ENCODE measurements at regions not wholly inside any gene's neighbourhood (a gene's known extent, or its start where the extent isn't known, plus 50 kb on each side); places are given as distances from the start of the nearest gene placed in this dataset.

DNA sequence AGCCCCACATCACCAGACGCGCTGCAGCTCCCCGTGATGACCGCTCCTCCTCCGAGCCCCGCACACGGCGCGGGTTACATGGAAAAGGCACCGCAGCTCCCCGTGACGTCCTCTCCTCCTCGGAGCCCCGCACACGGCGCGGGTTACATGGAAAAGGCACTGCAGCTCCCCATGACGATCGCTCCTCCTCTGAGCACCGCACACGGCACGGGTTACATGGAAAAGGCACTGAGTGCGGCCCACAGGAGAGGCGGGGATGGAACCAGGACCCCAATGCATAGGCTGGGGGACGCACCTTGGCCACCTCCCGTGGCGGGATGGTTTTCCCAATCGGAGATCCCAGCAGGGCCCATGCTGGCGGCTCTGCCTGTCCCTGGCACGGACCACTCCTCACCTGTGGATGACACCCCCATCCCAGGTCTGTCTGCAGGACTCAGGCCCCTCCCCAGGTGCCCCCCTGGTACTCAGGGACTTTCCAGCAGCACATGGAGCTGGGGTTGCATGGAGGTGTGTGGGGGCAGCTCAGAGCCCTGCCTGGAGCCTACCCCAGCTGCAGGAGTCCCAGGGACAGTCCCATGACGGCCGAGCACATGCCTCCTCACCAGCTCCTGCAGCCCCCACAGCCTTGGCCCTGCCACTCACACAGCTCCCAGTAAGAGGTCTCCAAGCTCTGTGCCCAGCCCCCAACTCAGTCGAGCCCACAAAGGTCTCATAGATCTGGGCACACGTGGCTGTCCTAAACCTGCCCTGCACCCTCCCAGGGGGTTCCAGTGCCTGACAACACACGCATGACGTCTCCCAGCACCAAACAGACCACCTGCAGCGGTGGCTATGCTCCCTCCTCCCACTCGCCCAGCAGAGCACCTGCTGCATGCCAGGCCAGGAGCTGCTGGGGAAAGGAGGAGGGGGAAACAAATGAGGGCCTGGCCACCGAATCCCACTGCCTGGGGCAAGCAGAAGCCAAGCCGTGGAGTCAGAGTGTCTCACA lies 166.6 kb downstream of the BRD1 start:
- TF ChIP-seq, protein P1, sequence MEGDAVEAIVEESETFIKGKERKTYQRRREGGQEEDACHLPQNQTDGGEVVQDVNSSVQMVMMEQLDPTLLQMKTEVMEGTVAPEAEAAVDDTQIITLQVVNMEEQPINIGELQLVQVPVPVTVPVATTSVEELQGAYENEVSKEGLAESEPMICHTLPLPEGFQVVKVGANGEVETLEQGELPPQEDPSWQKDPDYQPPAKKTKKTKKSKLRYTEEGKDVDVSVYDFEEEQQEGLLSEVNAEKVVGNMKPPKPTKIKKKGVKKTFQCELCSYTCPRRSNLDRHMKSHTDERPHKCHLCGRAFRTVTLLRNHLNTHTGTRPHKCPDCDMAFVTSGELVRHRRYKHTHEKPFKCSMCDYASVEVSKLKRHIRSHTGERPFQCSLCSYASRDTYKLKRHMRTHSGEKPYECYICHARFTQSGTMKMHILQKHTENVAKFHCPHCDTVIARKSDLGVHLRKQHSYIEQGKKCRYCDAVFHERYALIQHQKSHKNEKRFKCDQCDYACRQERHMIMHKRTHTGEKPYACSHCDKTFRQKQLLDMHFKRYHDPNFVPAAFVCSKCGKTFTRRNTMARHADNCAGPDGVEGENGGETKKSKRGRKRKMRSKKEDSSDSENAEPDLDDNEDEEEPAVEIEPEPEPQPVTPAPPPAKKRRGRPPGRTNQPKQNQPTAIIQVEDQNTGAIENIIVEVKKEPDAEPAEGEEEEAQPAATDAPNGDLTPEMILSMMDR (IDR thresholded peaks at IDR 0.05; ENCODE audit: borderline replicate concordance, insufficient read depth, low read depth, low read length): no peak
- no peak overlapping the region for H3K4me3 ChIP-seq (ENCODE audit: low read depth, low read length)

GRCh38 chr22:49660321-49660720 lies 167.4 kb downstream of the BRD1 start:
- TF ChIP-seq, protein P1 (IDR thresholded peaks at IDR 0.05; ENCODE audit: borderline replicate concordance, insufficient read depth, low read depth, low read length): no peak
- no peak overlapping the region for H3K4me3 ChIP-seq (ENCODE audit: low read depth, low read length)

DNA sequence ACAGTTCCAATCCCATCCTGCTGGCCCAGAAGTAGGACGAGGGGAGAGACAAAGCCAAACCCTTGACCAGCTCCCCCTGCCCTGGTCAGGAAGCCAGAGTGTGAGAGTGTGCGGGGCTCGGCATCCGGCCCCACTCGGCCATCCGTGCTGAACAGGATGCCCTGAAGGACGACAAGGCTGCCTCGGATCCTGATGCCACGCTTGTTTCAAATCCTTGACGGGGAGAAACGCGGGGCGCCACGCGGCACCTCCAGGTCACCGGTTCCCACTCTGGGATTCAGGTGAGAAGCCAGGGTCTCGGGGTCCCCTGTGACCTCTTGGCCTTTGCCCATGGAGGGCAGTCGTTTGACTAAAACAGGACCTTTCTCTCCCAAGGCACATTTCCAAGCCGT lies 167.8 kb downstream of the BRD1 start:
- TF ChIP-seq, protein P1 (IDR thresholded peaks at IDR 0.05; ENCODE audit: borderline replicate concordance, insufficient read depth, low read depth, low read length): no peak
- no peak overlapping the region for H3K4me3 ChIP-seq (ENCODE audit: low read depth, low read length)

DNA sequence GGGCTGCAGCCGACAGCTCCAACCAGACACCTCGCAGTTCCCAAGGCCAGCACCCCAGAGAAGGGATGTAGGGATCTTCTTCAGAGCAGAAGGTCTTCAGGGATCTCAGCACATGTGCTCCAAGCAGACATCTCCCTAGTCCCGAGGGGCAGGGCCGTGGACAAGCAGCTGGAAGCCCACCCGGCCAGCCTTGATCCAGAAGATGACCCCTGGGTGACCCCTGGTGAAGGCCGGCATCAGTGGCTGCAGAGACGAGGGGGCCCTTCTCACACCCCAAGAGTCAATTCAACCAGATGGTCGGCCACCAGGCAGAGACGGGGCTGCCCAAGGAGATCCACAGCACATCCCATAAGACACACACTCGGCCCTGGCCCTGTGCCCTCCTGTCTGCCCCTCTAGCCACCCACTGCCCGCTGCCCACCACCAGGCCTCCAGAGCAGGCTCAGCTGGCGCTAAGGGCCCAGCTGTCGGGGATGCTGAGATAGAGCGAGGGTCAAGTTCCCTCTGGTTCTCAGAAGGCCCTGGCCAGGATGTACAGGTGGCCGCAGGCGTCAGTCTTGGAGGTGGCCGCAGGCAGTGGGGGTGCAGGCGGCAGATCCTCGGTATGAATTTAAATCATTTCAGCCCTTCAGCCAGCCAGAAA lies 168.3 kb downstream of the BRD1 start:
- H3K4me3 ChIP-seq (ENCODE audit: low read depth, low read length): no peak overlapping the region
- TF ChIP-seq, protein P1 (IDR thresholded peaks at IDR 0.05; ENCODE audit: borderline replicate concordance, insufficient read depth, low read depth, low read length): no peak

- TF ChIP-seq, protein P1 (IDR thresholded peaks at IDR 0.05; ENCODE audit: borderline replicate concordance, insufficient read depth, low read depth, low read length): no peak
- H3K4me3 ChIP-seq (ENCODE audit: low read depth, low read length): no peak overlapping the region
Measured at GRCh38 chr22:49658902-49659280, 168.8 kb downstream of the BRD1 start.

DNA sequence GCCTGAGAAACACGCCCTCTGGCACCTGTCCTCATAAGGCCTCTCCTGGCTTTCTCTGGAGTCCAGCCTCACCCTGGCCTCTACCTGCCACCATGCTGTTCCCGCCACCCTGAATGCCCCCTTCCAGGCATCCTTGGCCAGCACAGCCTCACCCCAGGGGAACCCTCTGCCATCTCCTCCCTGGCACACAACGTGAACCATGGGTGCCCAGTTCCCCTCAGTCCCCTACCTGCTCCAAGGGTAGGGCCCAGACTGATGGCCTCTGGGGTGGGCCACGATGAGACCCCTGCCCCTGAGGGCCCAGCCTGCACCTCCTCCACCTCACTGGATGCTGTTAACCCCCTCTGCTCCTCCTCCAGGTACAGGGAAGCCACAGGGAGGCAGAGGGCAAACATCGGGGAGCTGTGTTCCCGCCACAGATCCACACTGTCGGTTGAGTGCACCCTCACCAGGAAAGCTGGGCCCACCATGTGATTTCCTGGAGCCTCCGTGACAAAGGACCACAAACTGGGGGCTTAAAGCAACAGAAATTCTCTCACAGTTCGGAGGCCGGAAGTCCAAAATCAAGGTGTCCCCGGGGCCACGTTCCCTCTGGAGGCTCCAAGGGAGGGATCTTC lies 169.6 kb downstream of the BRD1 start:
- TF ChIP-seq, protein P1 (IDR thresholded peaks at IDR 0.05; ENCODE audit: borderline replicate concordance, insufficient read depth, low read depth, low read length): no peak
- peak overlapping the region; percentile 98 for H3K4me3 ChIP-seq (ENCODE audit: low read depth, low read length)
